Fibroblast of villous mesenchyme (primary cell): ENCODE measurements at regions not wholly inside any gene's neighbourhood (a gene's known extent, or its start where the extent isn't known, plus 50 kb on each side); places are given as distances from the start of the nearest gene placed in this dataset.
"Not testable (repeated sequence)": the region's sequence is repeated elsewhere in the genome, so short reads cannot be mapped to it uniquely, and the experiment has no call there.

Experiments used
- DNase-seq: peaks from one replicate; pipeline ENCODE4 v3.0.0-alpha.2; 2010; ENCODE audit warnings: low read depth
- H3K4me3 ChIP-seq: 2 replicates; pipeline ENCODE4 v1.5.1; 2011; ENCODE audit warnings: low read depth, mild to moderate bottlenecking, low read length
- TF ChIP-seq, protein P1 (sequence below): IDR thresholded peaks from 2 replicates; pipeline ENCODE4 v1.5.1; 2012; ENCODE audit warnings: low read depth, mild to moderate bottlenecking, low read length; ENCODE audit not compliant: insufficient read depth

DNA sequence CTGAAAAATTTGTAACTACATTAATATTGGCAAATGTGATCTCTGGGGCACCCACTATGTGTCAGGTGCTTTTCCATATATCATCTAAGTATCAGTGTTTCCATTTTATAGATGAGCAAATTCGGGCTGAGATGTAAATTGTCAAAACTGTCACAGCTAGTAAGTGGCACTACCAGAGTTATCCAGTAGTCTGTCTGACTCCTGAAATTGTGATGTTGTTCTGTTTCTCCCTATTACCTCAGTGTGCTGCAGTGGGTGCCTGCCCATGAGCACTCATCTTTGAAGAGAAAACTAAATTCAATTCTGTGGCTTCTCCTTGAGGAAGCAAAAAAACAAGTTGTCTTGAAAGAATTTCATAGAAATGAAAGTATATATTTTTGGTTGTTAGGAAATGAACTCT is 467.4 kb upstream of the FANCL start:
- TF ChIP-seq, protein P1, sequence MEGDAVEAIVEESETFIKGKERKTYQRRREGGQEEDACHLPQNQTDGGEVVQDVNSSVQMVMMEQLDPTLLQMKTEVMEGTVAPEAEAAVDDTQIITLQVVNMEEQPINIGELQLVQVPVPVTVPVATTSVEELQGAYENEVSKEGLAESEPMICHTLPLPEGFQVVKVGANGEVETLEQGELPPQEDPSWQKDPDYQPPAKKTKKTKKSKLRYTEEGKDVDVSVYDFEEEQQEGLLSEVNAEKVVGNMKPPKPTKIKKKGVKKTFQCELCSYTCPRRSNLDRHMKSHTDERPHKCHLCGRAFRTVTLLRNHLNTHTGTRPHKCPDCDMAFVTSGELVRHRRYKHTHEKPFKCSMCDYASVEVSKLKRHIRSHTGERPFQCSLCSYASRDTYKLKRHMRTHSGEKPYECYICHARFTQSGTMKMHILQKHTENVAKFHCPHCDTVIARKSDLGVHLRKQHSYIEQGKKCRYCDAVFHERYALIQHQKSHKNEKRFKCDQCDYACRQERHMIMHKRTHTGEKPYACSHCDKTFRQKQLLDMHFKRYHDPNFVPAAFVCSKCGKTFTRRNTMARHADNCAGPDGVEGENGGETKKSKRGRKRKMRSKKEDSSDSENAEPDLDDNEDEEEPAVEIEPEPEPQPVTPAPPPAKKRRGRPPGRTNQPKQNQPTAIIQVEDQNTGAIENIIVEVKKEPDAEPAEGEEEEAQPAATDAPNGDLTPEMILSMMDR: no peak

DNA sequence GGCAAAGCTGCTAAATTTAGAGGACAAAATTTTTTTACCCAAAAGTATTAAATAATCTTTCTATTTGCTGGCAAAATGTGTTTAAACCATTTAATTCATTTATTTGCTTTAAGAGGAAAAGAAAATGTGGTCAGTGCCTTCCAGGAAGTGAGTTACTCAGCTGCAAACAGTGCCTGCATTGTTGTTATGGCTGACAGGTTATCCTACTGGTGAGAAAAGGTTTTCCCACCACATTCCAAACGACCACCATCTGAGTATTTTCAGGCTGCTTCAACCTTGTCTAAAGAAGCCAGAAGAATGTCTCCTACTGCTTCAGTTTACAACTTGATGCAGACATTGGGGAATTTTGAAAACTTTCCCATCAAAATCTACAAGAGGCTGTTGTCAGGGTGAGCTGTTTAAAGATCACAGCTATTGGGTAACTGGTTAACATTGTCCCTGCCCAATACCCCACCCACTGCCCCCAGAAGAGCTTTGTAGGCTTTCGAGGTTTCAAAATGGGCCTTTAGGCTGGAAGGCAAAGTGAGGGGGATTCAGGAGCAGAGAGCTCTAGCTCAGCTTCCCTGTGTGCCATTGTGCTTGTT is 461.3 kb upstream of the FANCL start:
- TF ChIP-seq, protein P1: no peak
- DNase-seq: no peak
- no peak overlapping the region for H3K4me3 ChIP-seq

More for the DNA sequence above, 467.4 kb upstream of the FANCL start:
- no peak for DNase-seq
- no peak overlapping the region for H3K4me3 ChIP-seq

DNA sequence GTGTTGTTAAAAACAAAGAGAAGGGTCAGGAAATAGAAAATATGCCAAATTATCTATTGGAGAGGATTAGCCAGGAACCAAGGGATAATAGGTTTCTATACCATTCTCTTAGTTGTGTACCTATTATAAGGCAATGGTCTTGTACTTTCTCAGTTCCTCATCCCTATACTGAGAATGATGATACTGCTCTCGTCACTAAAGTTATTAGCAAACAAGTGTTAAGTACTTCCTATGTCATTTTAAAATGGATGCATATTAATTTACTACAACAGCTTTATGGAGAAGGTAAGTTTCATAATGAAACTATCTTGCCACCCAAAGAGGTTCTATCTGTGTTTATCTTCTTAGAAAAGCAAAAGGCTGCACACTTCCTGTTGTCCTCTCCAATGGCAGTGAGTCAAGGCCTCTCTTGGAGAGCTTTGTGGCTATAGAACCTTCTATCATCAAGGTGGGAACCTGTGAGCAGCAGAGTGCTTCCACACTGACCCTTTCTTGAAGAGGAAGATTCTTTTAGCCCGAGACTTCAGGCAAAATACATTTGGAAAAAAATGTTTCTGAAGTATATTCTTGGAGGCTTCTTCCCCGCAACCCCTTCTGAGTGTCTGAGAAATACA is 460.7 kb upstream of the FANCL start:
- TF ChIP-seq, protein P1: no peak
- H3K4me3 ChIP-seq: no peak overlapping the region
- DNase-seq: no peak

DNA sequence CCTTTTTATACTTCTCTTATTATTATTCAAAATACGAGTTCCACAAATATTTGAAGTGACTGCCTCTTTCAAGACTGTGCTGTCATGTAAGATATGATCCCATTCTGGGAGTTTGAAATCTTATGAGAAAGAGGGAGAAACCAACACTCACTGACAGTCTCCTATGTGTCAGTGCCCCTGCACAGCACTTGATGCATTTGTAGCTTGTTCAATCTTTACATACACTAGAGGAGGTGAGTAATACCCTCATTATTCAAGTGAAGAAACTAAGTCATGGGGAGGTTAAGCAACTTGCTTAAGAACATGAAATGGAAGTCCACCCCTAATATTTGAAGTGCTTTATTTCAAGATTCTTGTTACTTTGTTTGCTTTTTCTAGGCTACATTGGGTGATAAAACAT is 459.5 kb upstream of the FANCL start:
- TF ChIP-seq, protein P1: no peak
- no peak for DNase-seq

DNA sequence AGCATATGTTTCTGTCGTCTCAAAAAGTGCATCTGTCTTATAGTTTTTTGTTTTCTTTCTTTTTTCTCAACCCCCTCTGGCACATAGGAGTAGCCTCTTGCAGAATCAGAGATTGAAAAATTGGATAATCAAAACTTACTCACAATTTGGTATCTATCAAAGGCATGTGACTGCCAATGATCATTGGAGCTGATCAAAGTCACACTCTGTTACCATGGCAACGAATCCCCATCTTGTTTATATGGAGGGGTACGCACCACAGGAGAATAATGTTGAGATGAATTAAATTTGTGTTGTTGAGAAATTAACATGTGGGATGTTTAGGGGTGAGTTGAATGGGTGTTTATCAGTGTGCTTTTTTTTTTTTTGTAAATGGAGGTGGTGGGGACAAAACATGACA is 458.3 kb upstream of the FANCL start:
- DNase-seq: no peak

More for the DNA sequence above, 459.5 kb upstream of the FANCL start:
- no peak overlapping the region for H3K4me3 ChIP-seq

DNA sequence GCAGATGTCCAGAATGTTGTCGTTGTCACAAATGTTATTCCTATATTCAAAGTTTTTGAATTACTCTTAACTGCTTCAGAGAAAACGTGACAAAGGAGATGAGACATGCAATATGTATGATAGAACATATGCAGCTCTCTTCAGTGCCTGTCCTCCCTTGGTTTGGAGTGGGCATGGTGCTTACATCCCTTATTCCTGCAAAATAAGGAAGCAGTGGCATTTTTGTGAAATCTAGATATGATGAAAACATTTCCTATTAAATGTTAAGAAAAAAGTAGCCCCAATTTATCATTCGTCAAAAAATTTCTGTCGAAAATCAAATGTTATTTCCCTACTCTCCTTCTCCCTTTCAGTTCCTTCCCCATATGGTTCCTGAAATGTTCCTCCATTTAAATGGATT is 457.5 kb upstream of the FANCL start:
- no peak overlapping the region for H3K4me3 ChIP-seq
- no peak for DNase-seq
- TF ChIP-seq, protein P1: no peak

More for the DNA sequence above, 458.3 kb upstream of the FANCL start:
- TF ChIP-seq, protein P1: no peak
- H3K4me3 ChIP-seq: no peak overlapping the region

DNA sequence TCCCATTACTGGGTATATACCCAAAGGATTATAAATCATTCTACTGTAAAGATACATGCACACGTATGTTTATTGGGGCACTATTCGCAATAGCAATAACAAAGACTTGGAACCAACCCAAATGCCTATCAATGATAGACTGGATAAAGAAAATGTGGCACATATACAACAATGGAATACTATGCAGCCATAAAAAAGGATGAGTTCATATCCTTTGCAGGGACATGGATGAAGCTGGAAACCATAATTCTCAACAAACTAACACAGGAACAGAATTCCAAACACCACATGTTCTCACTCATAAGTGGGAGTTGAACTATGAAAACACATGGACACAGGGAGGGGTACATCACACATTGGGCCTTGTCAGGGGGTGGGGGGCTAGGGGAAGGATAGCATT is 453.0 kb upstream of the FANCL start:
- not testable (repeated sequence) for DNase-seq, H3K4me3 ChIP-seq

DNA sequence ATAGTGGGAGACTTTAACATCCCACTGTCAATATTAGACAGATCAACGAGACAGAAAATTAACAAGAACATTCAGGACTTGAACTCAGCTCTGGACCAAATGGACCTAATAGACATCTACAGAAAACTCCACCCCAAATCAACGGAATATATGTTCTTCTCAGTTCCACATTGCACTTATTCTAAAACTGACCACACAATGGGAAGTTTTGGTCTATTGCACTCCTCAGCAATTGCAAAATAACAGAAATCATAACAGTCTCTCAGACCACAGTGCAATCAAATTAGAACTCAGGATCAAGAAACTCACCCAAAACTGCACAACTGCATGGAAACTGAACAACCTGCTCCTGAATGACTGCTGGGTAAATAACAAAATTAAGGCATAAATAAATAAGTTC is 449.9 kb upstream of the FANCL start:
- DNase-seq: not testable (repeated sequence)

More for the DNA sequence above, 449.9 kb upstream of the FANCL start:
- not testable (repeated sequence) for H3K4me3 ChIP-seq
